WI38 (cell line): ENCODE measurements at regions not wholly inside any gene's neighbourhood (a gene's known extent, or its start where the extent isn't known, plus 50 kb on each side); places are given as distances from the start of the nearest gene placed in this dataset.
A peak's percentile ranks its signal among the peaks of the same experiment; 100 is the strongest.
"Not testable (repeated sequence)": the region's sequence is repeated elsewhere in the genome, so short reads cannot be mapped to it uniquely, and the experiment has no call there.

Experiments
- H3K4me3 ChIP-seq: 2 replicates; pipeline ENCODE4 v1.5.1; 2011; ENCODE audit warnings: low read depth, mild to moderate bottlenecking, control low read depth, low read length
- CTCF ChIP-seq: IDR thresholded peaks from 2 replicates; pipeline ENCODE4 v1.5.1; 2012; ENCODE audit warnings: low read depth, mild to moderate bottlenecking, control low read depth, low read length

DNA sequence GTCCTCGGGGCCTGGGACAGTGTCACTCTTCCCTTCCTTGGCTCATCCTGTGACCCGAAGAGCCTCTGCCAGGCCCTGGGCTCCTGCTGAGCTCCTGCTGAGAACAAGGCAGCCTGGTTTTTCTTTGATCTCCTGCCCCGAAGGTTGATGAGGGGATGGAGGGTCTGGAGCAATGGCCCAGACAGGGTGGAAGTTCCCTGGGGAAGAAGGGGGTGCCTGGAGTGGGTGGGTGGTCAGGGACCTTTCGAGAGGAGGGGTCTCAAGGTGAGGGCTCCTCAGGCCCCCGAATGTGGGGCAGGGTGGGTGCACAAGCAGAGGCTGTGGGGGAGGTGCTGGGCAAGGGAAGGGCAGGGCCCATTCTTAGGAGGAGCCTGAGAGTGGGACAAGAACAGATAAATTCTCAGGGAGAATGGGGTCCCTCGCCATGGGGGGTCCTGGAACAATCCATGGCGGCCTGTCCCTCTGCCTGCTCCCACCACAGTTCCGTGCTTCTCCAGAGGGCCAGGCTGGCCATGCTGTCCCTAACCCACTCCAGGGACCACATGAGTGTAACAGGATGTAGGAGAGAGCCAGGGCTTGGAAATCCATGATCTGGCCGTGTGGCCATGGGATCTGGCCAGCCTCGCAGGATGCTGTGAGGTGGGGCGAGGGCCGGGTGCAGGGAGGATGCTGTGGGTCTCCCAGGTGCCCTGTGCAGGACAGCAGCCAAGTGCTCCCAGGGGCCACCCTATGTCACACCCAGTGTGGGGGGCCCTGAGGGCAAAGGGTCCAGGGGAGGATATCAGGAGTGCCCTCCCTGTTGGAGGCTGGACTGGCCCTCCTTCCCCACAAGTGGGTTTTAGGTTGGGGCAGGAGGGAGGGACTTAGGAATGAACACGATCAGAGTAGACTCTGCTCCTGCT, 128.5 kb upstream of the LPCAT1 start:
- no peak for TF ChIP-seq CTCF
- H3K4me3 ChIP-seq, result no peak overlapping the region

DNA sequence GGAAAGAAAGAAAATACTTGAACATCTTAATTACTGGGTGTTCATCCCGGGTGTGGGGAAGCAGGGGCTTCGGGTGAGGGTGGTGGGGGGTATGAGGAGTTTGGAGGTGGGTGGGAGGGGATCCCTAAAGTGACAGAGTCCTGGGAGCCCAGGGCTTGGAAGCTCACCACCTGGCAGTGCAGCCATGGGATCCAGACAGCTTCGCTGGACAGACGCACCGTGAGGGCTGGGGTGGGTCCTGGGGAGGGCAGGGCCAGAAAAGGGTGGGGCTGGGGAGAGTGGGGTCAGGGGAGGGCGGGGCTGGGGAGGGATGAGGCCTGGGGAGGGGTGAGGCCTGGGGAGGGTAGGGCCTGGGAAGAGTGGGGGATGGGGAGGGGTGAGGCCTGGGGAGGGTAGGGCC, 127.5 kb upstream of the LPCAT1 start:
- no peak for TF ChIP-seq CTCF
- H3K4me3 ChIP-seq, result no peak overlapping the region

- TF ChIP-seq CTCF, result no peak
- H3K4me3 ChIP-seq, result no peak overlapping the region
These were observed 125.8 kb upstream of the LPCAT1 start for GRCh38 chr5:1649554-1649953.

- H3K4me3 ChIP-seq, result no peak overlapping the region
- no peak for TF ChIP-seq CTCF
These were observed 125.0 kb upstream of the LPCAT1 start for GRCh38 chr5:1648806-1649205.

DNA sequence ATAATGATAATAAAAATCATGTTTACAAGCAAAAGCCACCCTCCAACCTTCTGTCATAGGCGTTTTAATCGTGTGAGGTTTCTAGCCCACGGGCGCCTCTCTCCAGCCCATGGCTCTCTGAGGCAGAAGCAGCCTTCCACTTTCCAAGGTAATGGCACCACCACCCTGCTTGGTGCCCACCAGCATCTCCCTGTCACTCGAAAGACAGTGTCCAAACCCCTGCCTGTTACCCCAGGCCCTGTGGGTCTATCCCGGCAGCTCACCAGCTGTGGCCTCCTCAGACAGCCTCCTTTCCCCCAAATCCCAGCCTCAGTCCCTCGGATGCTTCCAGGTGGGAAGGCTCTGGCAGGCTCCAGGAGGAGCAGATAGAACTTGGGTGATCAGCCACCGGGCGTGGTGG, 123.8 kb upstream of the LPCAT1 start:
- no peak for TF ChIP-seq CTCF
- no peak overlapping the region for H3K4me3 ChIP-seq

DNA sequence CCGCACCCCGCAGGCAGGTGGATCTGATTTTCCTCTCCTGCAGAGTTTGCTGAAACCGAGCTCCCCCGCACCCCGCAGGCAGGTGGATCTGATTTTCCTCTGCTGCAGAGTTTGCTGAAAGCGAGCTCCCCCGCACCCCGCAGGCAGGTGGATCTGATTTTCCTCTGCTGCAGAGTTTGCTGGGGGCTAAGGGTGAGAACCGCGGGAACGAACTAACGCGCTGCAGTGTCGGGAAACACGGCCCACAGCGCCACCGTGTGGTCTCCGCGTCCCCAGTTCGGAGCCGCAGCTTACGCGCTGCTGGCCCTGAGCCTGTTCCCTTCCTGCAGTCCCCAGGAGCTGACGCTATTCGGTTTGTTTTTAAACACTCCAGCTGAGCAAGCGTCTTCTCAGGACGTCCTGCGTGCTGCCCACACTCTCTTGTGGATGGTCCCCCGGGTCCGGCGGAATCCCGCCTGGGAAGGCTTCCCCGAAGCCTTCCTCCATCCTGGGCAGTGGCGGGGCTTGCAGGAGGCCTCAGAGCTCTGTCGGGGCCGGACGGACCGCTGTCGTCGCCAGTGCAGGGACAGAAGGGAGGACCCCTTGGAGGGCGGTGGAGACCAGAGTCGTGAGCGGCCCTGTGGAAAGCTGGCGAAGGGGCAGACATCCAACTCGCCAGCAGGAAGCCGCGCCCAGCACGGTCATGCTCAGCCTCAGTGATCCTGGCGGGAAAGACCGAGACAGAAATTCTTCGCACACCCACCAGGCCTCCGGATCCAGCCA, 121.2 kb upstream of the LPCAT1 start:
- 0 out of 2 replicates have a peak overlapping the region, but pooled peaks have one; percentile 20 for H3K4me3 ChIP-seq
- peak; percentile 74 for TF ChIP-seq CTCF

DNA sequence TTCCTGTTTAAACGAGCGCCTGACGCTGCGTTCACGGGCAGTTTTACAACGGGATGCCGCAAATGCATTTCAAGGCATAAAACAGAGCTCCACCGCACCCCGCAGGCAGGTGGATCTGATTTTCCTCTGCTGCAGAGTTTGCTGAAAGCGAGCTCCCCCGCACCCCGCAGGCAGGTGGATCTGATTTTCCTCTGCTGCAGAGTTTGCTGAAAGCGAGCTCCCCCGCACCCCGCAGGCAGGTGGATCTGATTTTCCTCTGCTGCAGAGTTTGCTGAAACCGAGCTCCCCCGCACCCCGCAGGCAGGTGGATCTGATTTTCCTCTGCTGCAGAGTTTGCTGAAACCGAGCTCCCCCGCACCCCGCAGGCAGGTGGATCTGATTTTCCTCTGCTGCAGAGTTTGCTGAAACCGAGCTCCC, 120.6 kb upstream of the LPCAT1 start:
- H3K4me3 ChIP-seq, result not testable (repeated sequence)
